K562 (cell line): ENCODE measurements at regions not wholly inside any gene's neighbourhood (a gene's known extent, or its start where the extent isn't known, plus 50 kb on each side); places are given as distances from the start of the nearest gene placed in this dataset.

Experiments used
- ARID3A ChIP-seq: IDR thresholded peaks from 2 replicates; pipeline ENCODE4 v1.6.1; 2012; ENCODE audit warnings: low read depth, low read length, improper control_type of control experiment, borderline replicate concordance
- ATF3 ChIP-seq, 2 experiments: fragments of 450-650 bp in 1 of 2; sonication (generic) in 1 of 2; formaldehyde crosslinking in 1 of 2; IDR thresholded peaks in 1 of 2; conservative IDR thresholded peaks in 1 of 2; 2 replicates each; pipeline versions ENCODE4 v1.6.1 to v1.8.1; 2016 to 2023; ENCODE audit warnings: mild to moderate bottlenecking in 2 of 2, moderate library complexity in 2 of 2, inconsistent platforms in 1 of 2, missing genetic modification reagents in 1 of 2
- BCLAF1 ChIP-seq, 2 experiments: fragments of 450-650 bp in 1 of 2; IDR thresholded peaks; 2 replicates each; pipeline ENCODE4 v1.6.1; 2011 to 2017; ENCODE audit warnings: low read depth in 2 of 2, antibody characterized with exemption in 1 of 2, borderline replicate concordance in 1 of 2, low read length in 1 of 2, mild to moderate bottlenecking in 1 of 2, mixed read lengths in 1 of 2; ENCODE audit not compliant: control insufficient read depth in 1 of 2
- CAMTA2 ChIP-seq: fragments of 250-450 bp; sonication (Bioruptor Pico); conservative IDR thresholded peaks from 2 replicates; pipeline ENCODE4 v1.5.1; 2022
- CCNT2 ChIP-seq: IDR thresholded peaks from 2 replicates; pipeline ENCODE4 v1.6.1; 2011; ENCODE audit warnings: borderline replicate concordance, low read depth, mild to moderate bottlenecking, moderate library complexity, mixed read lengths, low read length; ENCODE audit not compliant: insufficient read length; ENCODE audit errors: extremely low read depth
- HBP1 ChIP-seq: fragments of 450-650 bp; formaldehyde crosslinking; IDR thresholded peaks from 2 replicates; pipeline ENCODE4 v1.4.0; 2022; ENCODE audit warnings: missing genetic modification characterization
- HLTF ChIP-seq: fragments of 450-650 bp; IDR thresholded peaks from 2 replicates; pipeline ENCODE4 v1.6.1; 2016
- HNRNPL ChIP-seq: fragments of 200-400 bp; formaldehyde crosslinking; IDR thresholded peaks from 2 replicates; pipeline ENCODE4 v1.6.1; 2017; ENCODE audit warnings: low read depth, mild to moderate bottlenecking, low read length
- MXI1 ChIP-seq: IDR thresholded peaks from 2 replicates; pipeline ENCODE4 v1.6.1; 2011; ENCODE audit warnings: low read depth, mild to moderate bottlenecking, improper control_type of control experiment, low read length
- NCOR1 ChIP-seq: fragments of 450-650 bp; IDR thresholded peaks from 2 replicates; pipeline ENCODE4 v1.6.1; 2016; ENCODE audit warnings: mild to moderate bottlenecking, moderate library complexity
- NFATC3 ChIP-seq: fragments of 450-650 bp; IDR thresholded peaks from 2 replicates; pipeline ENCODE4 v1.6.1; 2017; ENCODE audit warnings: mild to moderate bottlenecking
- POLR2G ChIP-seq: fragments of 200-400 bp; formaldehyde crosslinking; IDR thresholded peaks from 2 replicates; pipeline ENCODE4 v1.6.1; 2017; ENCODE audit warnings: low read depth, mild to moderate bottlenecking, antibody characterized with exemption, low read length, moderate library complexity
- PYGO2 ChIP-seq: fragments of 450-650 bp; IDR thresholded peaks from 2 replicates; pipeline ENCODE4 v1.6.1; 2016; ENCODE audit warnings: mild to moderate bottlenecking, missing genetic modification characterization, moderate library complexity, missing compliant biosample characterization
- RBM22 ChIP-seq: fragments of 200-400 bp; formaldehyde crosslinking; IDR thresholded peaks from 2 replicates; pipeline ENCODE4 v1.6.1; 2018; ENCODE audit warnings: low read length, low read depth; ENCODE audit not compliant: poor library complexity, severe bottlenecking
- ZFP30 ChIP-seq: fragments of 250-450 bp; sonication (Bioruptor Pico); IDR thresholded peaks from 2 replicates; pipeline ENCODE4 v1.8.0; 2022; ENCODE audit warnings: moderate library complexity, mild to moderate bottlenecking, inconsistent platforms, borderline replicate concordance
- ZFX ChIP-seq: sonication (generic); formaldehyde crosslinking; IDR thresholded peaks from 2 replicates; pipeline ENCODE4 v1.8.0; 2022; ENCODE audit warnings: mild to moderate bottlenecking, missing genetic modification reagents, moderate library complexity
- ZNF436 ChIP-seq: fragments of 250-450, 450-650 bp; sonication (Bioruptor Pico); formaldehyde crosslinking; IDR thresholded peaks from 2 replicates; pipeline ENCODE4 v1.7.0; 2020; ENCODE audit warnings: mild to moderate bottlenecking
- ZNF584 ChIP-seq: fragments of 200-800 bp; sonication (Bioruptor generic); IDR thresholded peaks from 2 replicates; pipeline ENCODE4 v1.6.1; 2016; ENCODE audit warnings: low read depth, mild to moderate bottlenecking, missing genetic modification characterization, missing compliant biosample characterization

GRCh38 chr6:27836141-27836782 lies 75.9 kb downstream of the OR2B2 start (continued):
- TF ChIP-seq BCLAF1 (IDR thresholded peaks at IDR 0.05; ENCODE audit: borderline replicate concordance in 1 of 2, control insufficient read depth in 1 of 2, low read depth in 2 of 2, low read length in 1 of 2) (peak in 1 of 2 experiments; percentile 9; a peak in 1 of 4 replicates), ZFX (peak; percentile 35; the same call in 1 of the 2 replicates), ZFP30 (CRISPR knock-in tag) (0 out of 2 replicates have a peak, but pooled peaks have one; percentile 58), PYGO2 (tag) (no peak), ZNF584 (CRISPR knock-in tag) (0 out of 2 replicates have a peak, but pooled peaks have one; percentile 62), ATF3 (IDR thresholded peaks at IDR 0.05) (no peak), ATF3 (CRISPR knock-in tag; conservative IDR thresholded peaks at IDR 0.05) (0 out of 2 replicates have a peak, but pooled peaks have one; percentile 3), NCOR1 (peak; percentile 19), NFATC3 (no peak), POLR2G (no peak; the same call in 1 of the 2 replicates), CCNT2 (no peak), MXI1 (peak; percentile 14; the same call in 1 of the 2 replicates), ARID3A (peak; percentile 16; the same call in 1 of the 2 replicates), HLTF (no peak), CAMTA2 (CRISPR knock-in tag) (no peak), RBM22 (peak; percentile 53), ZNF436 (CRISPR knock-in tag) (0 out of 2 replicates have a peak, but pooled peaks have one; percentile 49), HNRNPL (0 out of 2 replicates have a peak, but pooled peaks have one; percentile 51), HBP1 (peak; percentile 71; the same call in 1 of the 2 replicates)
